CD4-positive, alpha-beta T cell treated with Interferon alpha-2 for 1 hour (primary cell): ENCODE measurements at regions not wholly inside any gene's neighbourhood (a gene's known extent, or its start where the extent isn't known, plus 50 kb on each side); places are given as distances from the start of the nearest gene placed in this dataset.
"Not testable (repeated sequence)": the region's sequence is repeated elsewhere in the genome, so short reads cannot be mapped to it uniquely, and the experiment has no call there.

ENCODE experiments used
- DNase-seq, 2 donors: peaks; one replicate each; pipeline ENCODE4 v3.0.0-alpha.2; 2020 to 2022

DNA sequence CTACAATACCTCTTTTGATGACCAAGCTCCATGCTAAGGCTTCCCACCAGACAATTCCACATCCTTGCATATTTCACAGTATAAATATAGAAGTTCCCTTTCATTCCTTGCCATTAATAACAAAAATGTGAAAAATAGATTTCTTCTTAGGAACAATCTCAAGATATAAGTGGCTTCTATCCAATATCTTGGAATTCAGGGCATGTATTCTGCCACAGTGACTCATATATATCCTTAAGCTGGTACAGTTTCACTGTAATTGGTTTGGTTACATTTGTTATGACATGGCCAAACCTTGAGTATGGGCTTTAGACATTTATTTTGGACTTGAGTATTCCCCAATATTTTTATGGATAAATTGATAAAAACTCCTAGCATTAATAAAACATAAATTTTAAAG, 181.7 kb upstream of the DDX53 start:
- DNase-seq, result no peak

DNA sequence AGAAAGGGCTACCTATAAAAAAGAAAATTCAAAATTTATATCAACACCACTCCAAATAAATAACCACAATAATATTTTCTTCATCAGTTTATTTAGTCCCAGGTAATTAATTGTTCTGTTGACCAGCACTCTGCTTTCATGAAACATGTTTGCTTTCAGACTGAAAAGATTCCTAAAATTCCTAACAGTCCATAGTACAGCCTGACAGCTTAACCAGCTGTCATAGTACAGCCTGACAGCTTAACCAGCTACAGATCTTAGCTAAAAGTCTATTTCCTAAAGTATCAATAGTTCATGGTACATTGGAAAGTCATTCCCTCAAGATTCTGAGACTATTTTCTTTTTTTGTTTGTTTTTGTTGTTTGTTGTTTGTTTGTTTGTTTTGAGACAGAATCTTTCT, 144.1 kb upstream of the DDX53 start:
- no peak for DNase-seq

DNA sequence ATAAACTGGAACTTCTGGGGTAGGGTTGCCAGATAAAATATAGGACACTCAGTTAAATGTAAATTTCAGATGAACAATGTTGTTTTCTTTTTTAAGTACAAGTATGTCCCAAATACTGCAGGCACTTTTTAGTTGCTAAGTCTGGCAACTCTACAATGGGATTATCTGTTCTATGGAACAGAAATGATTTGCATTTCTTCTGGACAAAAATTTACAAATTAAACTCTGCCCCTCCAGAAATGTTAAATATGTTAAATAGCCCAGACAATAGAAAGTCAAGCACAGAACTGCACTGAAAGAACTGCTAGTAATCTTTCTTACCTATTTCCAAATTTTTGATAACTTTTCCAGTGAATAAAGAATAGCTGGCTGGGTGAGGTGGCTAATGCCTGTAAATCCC, 140.1 kb upstream of the DDX53 start:
- no peak for DNase-seq

- not testable (repeated sequence) for DNase-seq
Measured at GRCh38 chrX:22866801-22867200, 133.0 kb upstream of the DDX53 start.

DNA sequence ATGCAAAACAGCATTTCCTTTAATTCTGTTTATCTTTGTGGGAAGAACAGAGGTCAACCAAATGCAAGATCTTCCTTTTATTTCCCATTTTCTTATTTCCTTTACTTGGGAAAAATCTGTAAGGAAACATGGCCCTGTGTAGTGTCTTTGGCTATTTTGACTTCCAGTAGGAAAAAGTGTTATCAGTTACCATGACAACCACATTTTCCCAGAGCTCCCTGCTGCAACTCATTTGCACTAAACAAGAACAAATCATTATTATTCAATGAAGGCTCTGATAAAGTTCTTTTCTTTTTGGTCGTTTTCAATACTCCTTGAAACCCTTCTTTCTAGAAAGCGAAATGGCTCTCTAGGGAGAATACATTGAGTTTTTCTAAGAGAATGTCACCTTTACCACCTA, 117.2 kb upstream of the DDX53 start:
- no peak for DNase-seq

GRCh38 chrX:22889819-22890218, 109.9 kb upstream of the DDX53 start:
- DNase-seq, result no peak

DNA sequence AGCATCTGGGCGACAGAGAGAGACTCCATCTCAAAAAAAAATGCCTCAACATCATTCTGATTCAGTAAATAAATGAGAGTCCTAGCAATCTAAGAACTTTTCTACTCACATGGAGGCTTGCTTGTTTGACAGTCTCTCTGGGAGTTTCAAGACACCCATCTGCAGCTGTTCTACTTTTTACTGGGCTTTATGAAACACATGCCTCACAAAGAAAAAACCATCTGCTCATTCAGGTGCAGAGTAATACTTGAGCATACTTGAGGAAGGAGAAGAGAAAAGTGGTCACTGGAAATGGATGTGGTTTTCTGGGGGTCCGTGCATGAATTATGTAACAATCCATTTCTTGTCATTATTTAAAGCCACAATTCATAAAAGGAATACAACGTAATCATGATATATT, 87.1 kb upstream of the DDX53 start:
- DNase-seq, result no peak

DNA sequence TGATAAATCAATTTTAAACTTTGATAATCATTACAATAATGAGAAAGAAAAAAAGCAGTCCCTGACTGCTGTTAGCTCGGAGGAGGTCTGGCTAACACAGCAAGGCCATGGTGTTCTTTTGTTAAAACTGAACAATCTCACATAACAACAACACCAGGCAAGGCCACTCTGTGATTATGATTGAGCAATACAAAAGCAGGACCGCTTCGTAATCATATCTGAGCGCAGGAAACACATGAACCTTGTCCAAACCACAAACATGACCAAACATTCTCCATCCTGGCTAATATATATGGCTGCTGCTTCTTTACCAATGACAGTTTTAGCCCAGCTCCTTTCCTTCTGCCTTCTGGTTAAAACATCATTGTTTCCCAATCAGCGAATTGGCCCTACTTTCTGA, 76.8 kb upstream of the DDX53 start:
- DNase-seq, result no peak

- no peak for DNase-seq
Measured at GRCh38 chrX:22934640-22935039, 65.1 kb upstream of the DDX53 start.

- DNase-seq, result no peak
Measured at GRCh38 chrX:22944945-22945344, 54.8 kb upstream of the DDX53 start.
